ENCODE measurements at regions not wholly inside any gene's neighbourhood (a gene's known extent, or its start where the extent isn't known, plus 50 kb on each side); places are given as distances from the start of the nearest gene placed in this dataset.
"Not testable (repeated sequence)": the region's sequence is repeated elsewhere in the genome, so short reads cannot be mapped to it uniquely, and the experiment has no call there.

DNA sequence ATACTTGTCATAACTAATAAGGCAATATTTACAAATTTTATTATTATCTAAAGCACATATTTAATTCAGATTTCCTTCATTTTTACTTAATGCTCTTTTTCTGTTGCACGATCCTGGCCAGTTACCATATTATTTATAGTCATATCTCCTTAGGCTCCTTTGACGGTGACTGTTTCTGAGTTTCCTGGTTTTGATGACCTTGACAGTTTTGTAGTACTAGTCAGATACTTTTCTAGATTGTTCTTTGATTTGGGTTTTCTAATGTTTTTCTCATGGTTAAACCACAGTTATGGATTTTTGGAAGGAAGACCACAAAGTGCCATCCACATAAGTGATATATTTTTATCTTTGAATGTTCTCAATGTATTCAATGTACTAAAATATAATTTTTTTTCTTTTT, 171.0 kb upstream of the NANOGP8 start:
- Mint-ChIP-seq H3K36me3 (ENCODE audit: insufficient read depth in 1 of 3, low read depth in 3 of 3) (no peaks in the 10 kb centered on the region), H3K4me3 (no peak overlapping the region), H3K27me3 (ENCODE audit: low read depth) (no peaks in the 10 kb centered on the region), H3K27ac (peak overlapping the region in 1 of 3 experiments; percentile 59; a peak in 1 of 7 replicates), H3K9me3 (no peaks in the 10 kb centered on the region; a peak in 1 of 5 replicates), H3K4me1 (peaks cover 28 to 48% of the 10 kb centered on the region in 2 experiments)
- no peak overlapping the region for H2AK5ac ChIP-seq (ENCODE audit: insufficient read length, low read length)
- H2BK120ac ChIP-seq (ENCODE audit: low read depth, low read length, poor library complexity, severe bottlenecking) = no peak overlapping the region
- peaks cover 2% of the 10 kb centered on the region; the same call in 1 of the 2 replicates for H3K4me1 ChIP-seq (ENCODE audit: insufficient read depth, low read length)
- no peak overlapping the region for H2BK5ac ChIP-seq (ENCODE audit: insufficient read length, low read length)
- H3K14ac ChIP-seq (ENCODE audit: insufficient read depth, low read length) = no peak overlapping the region
- H3K79me2 ChIP-seq (ENCODE audit: insufficient read depth, low read length) = no peaks in the 10 kb centered on the region
- H4K5ac ChIP-seq (ENCODE audit: insufficient read length, low read depth, low read length) = no peak overlapping the region
- TF ChIP-seq, protein P1, sequence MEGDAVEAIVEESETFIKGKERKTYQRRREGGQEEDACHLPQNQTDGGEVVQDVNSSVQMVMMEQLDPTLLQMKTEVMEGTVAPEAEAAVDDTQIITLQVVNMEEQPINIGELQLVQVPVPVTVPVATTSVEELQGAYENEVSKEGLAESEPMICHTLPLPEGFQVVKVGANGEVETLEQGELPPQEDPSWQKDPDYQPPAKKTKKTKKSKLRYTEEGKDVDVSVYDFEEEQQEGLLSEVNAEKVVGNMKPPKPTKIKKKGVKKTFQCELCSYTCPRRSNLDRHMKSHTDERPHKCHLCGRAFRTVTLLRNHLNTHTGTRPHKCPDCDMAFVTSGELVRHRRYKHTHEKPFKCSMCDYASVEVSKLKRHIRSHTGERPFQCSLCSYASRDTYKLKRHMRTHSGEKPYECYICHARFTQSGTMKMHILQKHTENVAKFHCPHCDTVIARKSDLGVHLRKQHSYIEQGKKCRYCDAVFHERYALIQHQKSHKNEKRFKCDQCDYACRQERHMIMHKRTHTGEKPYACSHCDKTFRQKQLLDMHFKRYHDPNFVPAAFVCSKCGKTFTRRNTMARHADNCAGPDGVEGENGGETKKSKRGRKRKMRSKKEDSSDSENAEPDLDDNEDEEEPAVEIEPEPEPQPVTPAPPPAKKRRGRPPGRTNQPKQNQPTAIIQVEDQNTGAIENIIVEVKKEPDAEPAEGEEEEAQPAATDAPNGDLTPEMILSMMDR (conservative IDR thresholded peaks at IDR 0.05) = no peak
- no peaks in the 10 kb centered on the region for H3K79me1 ChIP-seq (ENCODE audit: insufficient read depth, low read depth, low read length, poor library complexity, severe bottlenecking)
- no peak overlapping the region for H4K91ac ChIP-seq (ENCODE audit: insufficient read length, low read depth, low read length)
- H3K56ac ChIP-seq (ENCODE audit: insufficient read length, low read depth, low read length) = no peak overlapping the region
- no peak overlapping the region for H3K23ac ChIP-seq (ENCODE audit: insufficient read length, low read depth, low read length)
- H3K27ac ChIP-seq (ENCODE audit: insufficient read length, low read depth, low read length) = no peak overlapping the region
- H3T11ph ChIP-seq (ENCODE audit: low read length) = no peak overlapping the region
- H3K9ac ChIP-seq (ENCODE audit: extremely low read depth, insufficient read length, low read length) = no peak overlapping the region
- H2BK15ac ChIP-seq (ENCODE audit: low read depth, low read length) = no peak overlapping the region
- H3K27me3 ChIP-seq (ENCODE audit: insufficient read depth, low read length) = no peaks in the 10 kb centered on the region
- no peak overlapping the region for H2AFZ ChIP-seq (ENCODE audit: low read length)
- no peak overlapping the region for H3K4me2 ChIP-seq (ENCODE audit: insufficient read depth, insufficient read length, low read length)
- H2BK12ac ChIP-seq (ENCODE audit: insufficient read length, low read depth, low read length) = no peak overlapping the region
- no peaks in the 10 kb centered on the region for H3K23me2 ChIP-seq (ENCODE audit: insufficient read length, low read depth, low read length, poor library complexity, severe bottlenecking)
- H3K9me3 ChIP-seq (ENCODE audit: control insufficient read depth, low read depth, low read length) = no peaks in the 10 kb centered on the region
- no CpG with 5 or more reads among the region's 2 CpGs for WGBS (ENCODE audit: extremely low coverage, insufficient read length, low lambda C conversion rate)
- no peaks in the 10 kb centered on the region for H4K20me1 ChIP-seq (ENCODE audit: control insufficient read depth, insufficient read depth, insufficient read length)
- no peak overlapping the region for H3K18ac ChIP-seq (ENCODE audit: insufficient read length, low read depth, low read length)
- no peak for DNase-seq
- H4K8ac ChIP-seq (replicated peaks; ENCODE audit: insufficient read length, low read depth, low read length) = no peak overlapping the region
- no peak overlapping the region for H2BK20ac ChIP-seq (ENCODE audit: low read depth, low read length, poor library complexity, severe bottlenecking)
- no peak overlapping the region for H3K4ac ChIP-seq (ENCODE audit: low read depth, low read length)

DNA sequence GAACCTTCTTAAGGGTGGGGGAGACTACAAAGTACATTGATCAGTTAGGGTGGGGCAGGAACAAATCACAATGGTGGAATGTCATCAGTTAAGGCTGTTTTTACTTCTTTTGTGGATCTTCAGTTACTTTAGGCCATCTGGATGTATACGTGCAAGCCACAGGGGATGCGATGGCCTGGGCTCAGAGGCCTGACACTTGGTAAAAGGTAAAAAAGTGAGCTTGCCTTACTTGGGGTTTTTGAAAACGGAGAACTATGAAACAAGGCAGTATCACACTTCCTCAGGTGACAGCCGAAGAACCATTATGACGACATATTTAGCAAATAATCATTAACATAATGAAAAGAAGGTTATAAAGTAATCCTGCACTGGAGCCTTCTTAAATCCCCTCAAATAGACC, 169.8 kb upstream of the NANOGP8 start:
- not testable (repeated sequence) for H2BK15ac ChIP-seq (ENCODE audit: low read depth, low read length); H3K18ac ChIP-seq (ENCODE audit: insufficient read length, low read depth, low read length); H3T11ph ChIP-seq (ENCODE audit: low read length); H2AK5ac ChIP-seq (ENCODE audit: insufficient read length, low read length); H3K9me3 ChIP-seq (ENCODE audit: control insufficient read depth, low read depth, low read length); H2BK12ac ChIP-seq (ENCODE audit: insufficient read length, low read depth, low read length); H4K5ac ChIP-seq (ENCODE audit: insufficient read length, low read depth, low read length); H2BK120ac ChIP-seq (ENCODE audit: low read depth, low read length, poor library complexity, severe bottlenecking); H3K79me1 ChIP-seq (ENCODE audit: insufficient read depth, low read depth, low read length, poor library complexity, severe bottlenecking); H4K91ac ChIP-seq (ENCODE audit: insufficient read length, low read depth, low read length); H3K23me2 ChIP-seq (ENCODE audit: insufficient read length, low read depth, low read length, poor library complexity, severe bottlenecking); H3K9me3 Mint-ChIP-seq; H3K23ac ChIP-seq (ENCODE audit: insufficient read length, low read depth, low read length); H3K4me2 ChIP-seq (ENCODE audit: insufficient read depth, insufficient read length, low read length); H3K27me3 ChIP-seq (ENCODE audit: insufficient read depth, low read length); H3K27me3 Mint-ChIP-seq (ENCODE audit: low read depth); H3K4me3 Mint-ChIP-seq; H3K79me2 ChIP-seq (ENCODE audit: insufficient read depth, low read length); H3K14ac ChIP-seq (ENCODE audit: insufficient read depth, low read length); H3K4ac ChIP-seq (ENCODE audit: low read depth, low read length); H3K56ac ChIP-seq (ENCODE audit: insufficient read length, low read depth, low read length); H4K8ac ChIP-seq (replicated peaks; ENCODE audit: insufficient read length, low read depth, low read length); H2BK20ac ChIP-seq (ENCODE audit: low read depth, low read length, poor library complexity, severe bottlenecking); H3K4me1 ChIP-seq (ENCODE audit: insufficient read depth, low read length); H2AFZ ChIP-seq (ENCODE audit: low read length); H2BK5ac ChIP-seq (ENCODE audit: insufficient read length, low read length); H3K9ac ChIP-seq (ENCODE audit: extremely low read depth, insufficient read length, low read length); H3K36me3 Mint-ChIP-seq (ENCODE audit: insufficient read depth in 1 of 3, low read depth in 3 of 3); H4K20me1 ChIP-seq (ENCODE audit: control insufficient read depth, insufficient read depth, insufficient read length)
- H3K4me1 Mint-ChIP-seq = peaks cover 28 to 49% of the 10 kb centered on the region in 2 experiments
- H3K27ac ChIP-seq (ENCODE audit: insufficient read length, low read depth, low read length) = peak overlapping the region; percentile 74
- WGBS (ENCODE audit: extremely low coverage, insufficient read length, low lambda C conversion rate) = no CpG with 5 or more reads among the region's 5 CpGs
- peak overlapping the region; percentile 19 to 95 (median 65); a peak in 3 of 7 replicates for H3K27ac Mint-ChIP-seq
- peak; percentile 28 for DNase-seq
